ENCODE measurements at regions not wholly inside any gene's neighbourhood (a gene's known extent, or its start where the extent isn't known, plus 50 kb on each side); places are given as distances from the start of the nearest gene placed in this dataset.

DNA sequence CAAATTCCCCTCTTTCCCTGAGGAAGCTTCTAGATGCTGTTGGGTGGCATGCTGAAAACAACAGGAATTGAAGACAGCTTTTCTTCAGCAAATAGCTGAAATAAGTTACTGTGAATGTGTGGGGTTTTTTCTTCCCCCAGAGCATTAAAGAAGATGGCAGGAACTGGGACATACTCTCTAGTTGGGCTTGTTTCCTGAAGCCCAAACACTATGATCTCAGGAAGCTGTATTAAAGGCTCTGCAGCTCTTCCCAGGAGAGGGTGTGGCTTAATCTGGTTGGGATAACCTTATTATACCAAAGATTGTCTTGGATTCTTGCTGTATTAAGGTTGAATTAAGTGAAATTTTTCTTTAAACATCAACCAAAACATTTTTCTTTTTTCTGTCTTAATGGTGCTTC is 64.9 kb upstream of the LMO4 start:
- H3K36me3 Mint-ChIP-seq (ENCODE audit: low read depth), result no peaks in the 10 kb centered on the region
- TF ChIP-seq, protein P1, sequence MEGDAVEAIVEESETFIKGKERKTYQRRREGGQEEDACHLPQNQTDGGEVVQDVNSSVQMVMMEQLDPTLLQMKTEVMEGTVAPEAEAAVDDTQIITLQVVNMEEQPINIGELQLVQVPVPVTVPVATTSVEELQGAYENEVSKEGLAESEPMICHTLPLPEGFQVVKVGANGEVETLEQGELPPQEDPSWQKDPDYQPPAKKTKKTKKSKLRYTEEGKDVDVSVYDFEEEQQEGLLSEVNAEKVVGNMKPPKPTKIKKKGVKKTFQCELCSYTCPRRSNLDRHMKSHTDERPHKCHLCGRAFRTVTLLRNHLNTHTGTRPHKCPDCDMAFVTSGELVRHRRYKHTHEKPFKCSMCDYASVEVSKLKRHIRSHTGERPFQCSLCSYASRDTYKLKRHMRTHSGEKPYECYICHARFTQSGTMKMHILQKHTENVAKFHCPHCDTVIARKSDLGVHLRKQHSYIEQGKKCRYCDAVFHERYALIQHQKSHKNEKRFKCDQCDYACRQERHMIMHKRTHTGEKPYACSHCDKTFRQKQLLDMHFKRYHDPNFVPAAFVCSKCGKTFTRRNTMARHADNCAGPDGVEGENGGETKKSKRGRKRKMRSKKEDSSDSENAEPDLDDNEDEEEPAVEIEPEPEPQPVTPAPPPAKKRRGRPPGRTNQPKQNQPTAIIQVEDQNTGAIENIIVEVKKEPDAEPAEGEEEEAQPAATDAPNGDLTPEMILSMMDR (IDR thresholded peaks at IDR 0.05), result no peak
- CTCF ChIA-PET, result no interaction called here
- H3K4me1 Mint-ChIP-seq, result no peaks in the 10 kb centered on the region
- DNase-seq (no peak), ATAC-seq (ENCODE audit: low read depth) (no peak)
- H3K9me3 Mint-ChIP-seq, result peaks cover 2% of the 10 kb centered on the region
- no peak overlapping the region for H3K4me3 Mint-ChIP-seq
- intact Hi-C loops (cut with micrococcal nuclease), result no loop called here
- no peak overlapping the region for H3K27ac Mint-ChIP-seq
- POLR2A ChIA-PET, result no interaction called here
- peaks cover 2% of the 10 kb centered on the region for H3K27me3 Mint-ChIP-seq

- H3K27ac Mint-ChIP-seq, result no peak overlapping the region
- peaks cover 2% of the 10 kb centered on the region for H3K27me3 Mint-ChIP-seq
- intact Hi-C loops (cut with micrococcal nuclease), result no loop called here
- ATAC-seq (ENCODE audit: low read depth) (no peak), DNase-seq (no peak)
- TF ChIP-seq, protein P1 (IDR thresholded peaks at IDR 0.05), result no peak
- H3K4me1 Mint-ChIP-seq, result no peaks in the 10 kb centered on the region
- POLR2A ChIA-PET, result no interaction called here
- CTCF ChIA-PET, result no interaction called here
- H3K36me3 Mint-ChIP-seq (ENCODE audit: low read depth), result no peaks in the 10 kb centered on the region
- no peaks in the 10 kb centered on the region for H3K9me3 Mint-ChIP-seq
- no peak overlapping the region for H3K4me3 Mint-ChIP-seq
Observed at GRCh38 chr1:87264976-87265375, 63.7 kb upstream of the LMO4 start.

DNA sequence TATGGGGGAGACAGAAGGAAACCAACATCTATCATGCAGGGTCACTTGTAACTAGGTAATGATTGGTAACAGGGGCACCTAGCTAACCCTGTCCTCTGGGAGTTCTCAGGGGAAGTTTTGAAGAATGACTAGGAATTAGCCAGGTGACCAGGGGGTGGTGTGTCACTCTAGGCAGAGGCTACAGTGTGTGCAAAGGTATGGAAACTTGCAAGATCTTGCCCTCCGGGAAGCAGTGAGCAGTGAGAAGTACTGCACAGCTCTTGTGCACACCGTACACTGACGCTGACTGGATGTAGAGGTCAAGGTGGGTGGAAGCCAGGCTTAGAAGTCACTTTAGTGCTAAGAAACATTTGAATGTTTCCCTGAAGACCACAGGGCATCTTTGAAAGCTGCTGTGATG is 62.9 kb upstream of the LMO4 start:
- Mint-ChIP-seq H3K4me3 (no peak overlapping the region), H3K4me1 (no peaks in the 10 kb centered on the region), H3K9me3 (no peaks in the 10 kb centered on the region), H3K36me3 (ENCODE audit: low read depth) (no peaks in the 10 kb centered on the region), H3K27me3 (peaks cover 7% of the 10 kb centered on the region), H3K27ac (no peak overlapping the region)
- ChIA-PET CTCF (no interaction called here), POLR2A (no interaction called here)
- intact Hi-C loops (cut with micrococcal nuclease), result no loop called here
- TF ChIP-seq, protein P1 (IDR thresholded peaks at IDR 0.05), result no peak
- DNase-seq (no peak), ATAC-seq (ENCODE audit: low read depth) (no peak)

GRCh38 chr1:87268111-87268510 is 60.6 kb upstream of the LMO4 start:
- peaks cover 7% of the 10 kb centered on the region for H3K27me3 Mint-ChIP-seq
- intact Hi-C loops (cut with micrococcal nuclease), result no loop called here
- no peak overlapping the region for H3K27ac Mint-ChIP-seq
- no peaks in the 10 kb centered on the region for H3K4me1 Mint-ChIP-seq
- ChIA-PET CTCF (no interaction called here), POLR2A (no interaction called here)
- DNase-seq, result no peak
- TF ChIP-seq, protein P1 (IDR thresholded peaks at IDR 0.05), result no peak
- H3K9me3 Mint-ChIP-seq, result no peaks in the 10 kb centered on the region
- no peaks in the 10 kb centered on the region for H3K36me3 Mint-ChIP-seq (ENCODE audit: low read depth)
- H3K4me3 Mint-ChIP-seq, result no peak overlapping the region
- ATAC-seq (ENCODE audit: low read depth), result no peak

GRCh38 chr1:87269921-87270320 is 58.8 kb upstream of the LMO4 start:
- POLR2A ChIA-PET, result no interaction called here
- intact Hi-C loops (cut with micrococcal nuclease), result no loop called here
- no peaks in the 10 kb centered on the region for H3K9me3 Mint-ChIP-seq

More at GRCh38 chr1:87269921-87270320, 58.8 kb upstream of the LMO4 start:
- Mint-ChIP-seq H3K4me1 (no peaks in the 10 kb centered on the region), H3K27ac (no peak overlapping the region), H3K27me3 (peaks cover 16% of the 10 kb centered on the region), H3K4me3 (no peak overlapping the region), H3K36me3 (ENCODE audit: low read depth) (no peaks in the 10 kb centered on the region)
- no peak for ATAC-seq (ENCODE audit: low read depth)
- no peak for DNase-seq
- TF ChIP-seq, protein P1 (IDR thresholded peaks at IDR 0.05), result no peak
- CTCF ChIA-PET, result no interaction called here
